ENCODE measurements at regions not wholly inside any gene's neighbourhood (a gene's known extent, or its start where the extent isn't known, plus 50 kb on each side); places are given as distances from the start of the nearest gene placed in this dataset.

DNA sequence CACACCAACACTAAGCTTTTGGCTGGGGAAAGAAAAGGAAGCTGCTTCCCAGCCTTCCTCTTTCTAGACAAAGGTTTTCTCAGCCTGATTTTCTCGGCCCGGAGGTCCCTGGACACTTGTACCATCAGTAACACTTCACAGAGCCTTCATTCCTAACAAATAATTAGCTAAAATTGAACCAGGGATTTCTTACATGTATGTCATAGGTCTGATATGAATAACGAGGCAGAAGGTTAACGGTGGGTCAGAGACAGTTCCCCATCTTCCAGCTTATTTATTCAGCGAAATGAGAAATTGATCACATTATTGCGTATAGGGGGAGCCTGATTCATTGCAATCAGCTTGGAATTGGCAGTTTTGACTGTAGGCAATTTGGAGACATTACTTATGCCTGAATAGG, 142.5 kb downstream of the SALL1 start:
- H3K4me1 ChIP-seq (ENCODE audit: control insufficient read depth, insufficient read depth, low read length): peaks cover 6% of the 10 kb centered on the region
- no peak overlapping the region for H3K4me3 ChIP-seq (ENCODE audit: low read length)
- Mint-ChIP-seq H3K9me3 (peaks cover 8% of the 10 kb centered on the region), H3K36me3 (ENCODE audit: low read depth) (no peaks in the 10 kb centered on the region), H3K27ac (no peak overlapping the region), H3K4me1 (peaks cover 14% of the 10 kb centered on the region), H3K27me3 (ENCODE audit: insufficient read depth) (peaks cover 11% of the 10 kb centered on the region), H3K4me3 (no peak overlapping the region)
- H3K27ac ChIP-seq (ENCODE audit: low read depth, low read length): no peak overlapping the region
- no peak for TF ChIP-seq CTCF (conservative IDR thresholded peaks at IDR 0.05)
- DNase-seq: no peak
- no peaks in the 10 kb centered on the region for H3K27me3 ChIP-seq (ENCODE audit: control insufficient read depth, insufficient read depth, low read length, poor library complexity, severe bottlenecking)
- H3K36me3 ChIP-seq (ENCODE audit: control insufficient read depth, insufficient read depth, low read length): no peaks in the 10 kb centered on the region
- H3K9me3 ChIP-seq (ENCODE audit: control insufficient read depth, low read length): no peaks in the 10 kb centered on the region
- H3K9ac ChIP-seq (ENCODE audit: extremely low read depth, low read length, poor library complexity, severe bottlenecking): no peak overlapping the region
- 86 to 93% methylated on average over 3 to 6 of the region's 6 CpGs for WGBS, 2 experiments (ENCODE audit: insufficient coverage in 1 of 2, insufficient read length in 1 of 2)

GRCh38 chr16:51008037-51008436, 143.0 kb downstream of the SALL1 start:
- no peaks in the 10 kb centered on the region for H3K9me3 ChIP-seq (ENCODE audit: control insufficient read depth, low read length)
- no peak overlapping the region for H3K9ac ChIP-seq (ENCODE audit: extremely low read depth, low read length, poor library complexity, severe bottlenecking)
- no peak for TF ChIP-seq CTCF (conservative IDR thresholded peaks at IDR 0.05)
- no peak overlapping the region for H3K4me3 Mint-ChIP-seq
- 80 to 83% methylated on average over 1 of the region's 1 CpG for WGBS, 2 experiments (ENCODE audit: insufficient coverage in 1 of 2, insufficient read length in 1 of 2)
- no peaks in the 10 kb centered on the region for H3K27me3 ChIP-seq (ENCODE audit: control insufficient read depth, insufficient read depth, low read length, poor library complexity, severe bottlenecking)
- H3K27me3 Mint-ChIP-seq (ENCODE audit: insufficient read depth): peaks cover 11% of the 10 kb centered on the region
- no peaks in the 10 kb centered on the region for H3K36me3 ChIP-seq (ENCODE audit: control insufficient read depth, insufficient read depth, low read length)
- H3K27ac ChIP-seq (ENCODE audit: low read depth, low read length): no peak overlapping the region
- H3K4me3 ChIP-seq (ENCODE audit: low read length): no peak overlapping the region
- H3K27ac Mint-ChIP-seq: no peak overlapping the region
- no peaks in the 10 kb centered on the region for H3K36me3 Mint-ChIP-seq (ENCODE audit: low read depth)
- peaks cover 8% of the 10 kb centered on the region for H3K9me3 Mint-ChIP-seq
- H3K4me1 ChIP-seq (ENCODE audit: control insufficient read depth, insufficient read depth, low read length): peaks cover 6% of the 10 kb centered on the region
- peaks cover 13% of the 10 kb centered on the region for H3K4me1 Mint-ChIP-seq
- no peak for DNase-seq

GRCh38 chr16:51003850-51004566, 147.1 kb downstream of the SALL1 start:
- Mint-ChIP-seq H3K9me3 (no peaks in the 10 kb centered on the region), H3K36me3 (ENCODE audit: low read depth) (no peaks in the 10 kb centered on the region), H3K27ac (no peak overlapping the region), H3K4me3 (no peak overlapping the region), H3K4me1 (peaks cover 14% of the 10 kb centered on the region), H3K27me3 (ENCODE audit: insufficient read depth) (peaks cover 11% of the 10 kb centered on the region)
- no peak for DNase-seq
- no peaks in the 10 kb centered on the region for H3K36me3 ChIP-seq (ENCODE audit: control insufficient read depth, insufficient read depth, low read length)
- H3K4me1 ChIP-seq (ENCODE audit: control insufficient read depth, insufficient read depth, low read length): peaks cover 8% of the 10 kb centered on the region
- 88 to 89% methylated on average over 3 to 5 of the region's 5 CpGs for WGBS, 2 experiments (ENCODE audit: insufficient coverage in 1 of 2, insufficient read length in 1 of 2)
- TF ChIP-seq CTCF (conservative IDR thresholded peaks at IDR 0.05): no peak
- no peak overlapping the region for H3K27ac ChIP-seq (ENCODE audit: low read depth, low read length)
- no peak overlapping the region for H3K9ac ChIP-seq (ENCODE audit: extremely low read depth, low read length, poor library complexity, severe bottlenecking)
- no peak overlapping the region for H3K4me3 ChIP-seq (ENCODE audit: low read length)
- no peaks in the 10 kb centered on the region for H3K27me3 ChIP-seq (ENCODE audit: control insufficient read depth, insufficient read depth, low read length, poor library complexity, severe bottlenecking)
- H3K9me3 ChIP-seq (ENCODE audit: control insufficient read depth, low read length): no peaks in the 10 kb centered on the region
